NT2/D1 (cell line): ENCODE measurements at regions not wholly inside any gene's neighbourhood (a gene's known extent, or its start where the extent isn't known, plus 50 kb on each side); places are given as distances from the start of the nearest gene placed in this dataset.
"Not testable (repeated sequence)": the region's sequence is repeated elsewhere in the genome, so short reads cannot be mapped to it uniquely, and the experiment has no call there.

Experiments
- SUZ12 ChIP-seq: IDR thresholded peaks from 2 replicates; pipeline ENCODE4 v1.6.1; 2011; ENCODE audit not compliant: insufficient read length, insufficient read depth; ENCODE audit errors: extremely low read depth
- YY1 ChIP-seq: IDR thresholded peaks from 2 replicates; pipeline ENCODE4 v1.6.1; 2011; ENCODE audit not compliant: insufficient read length, insufficient read depth
- ZNF274 ChIP-seq: IDR thresholded peaks from 2 replicates; pipeline ENCODE4 v1.6.1; 2011; ENCODE audit warnings: mild to moderate bottlenecking, low read depth, low read length

- not testable (repeated sequence) for TF ChIP-seq YY1, ZNF274, SUZ12
Measured at GRCh38 chr14:85830549-85830948, 300.6 kb downstream of the FLRT2 start.
